B cell (primary cell): ENCODE measurements at regions not wholly inside any gene's neighbourhood (a gene's known extent, or its start where the extent isn't known, plus 50 kb on each side); places are given as distances from the start of the nearest gene placed in this dataset.
"Not testable (repeated sequence)": the region's sequence is repeated elsewhere in the genome, so short reads cannot be mapped to it uniquely, and the experiment has no call there.

Source experiments
- ATAC-seq: fragments of 200-7000 bp; cut with Tn5 transposase; one replicate; pipeline ENCODE4 v1.10.0; 2021; ENCODE audit warnings: low read depth, mild to moderate bottlenecking, moderate number of reproducible peaks, moderate library complexity
- CTCF ChIA-PET: fragments of 350-600 bp; sonication (Branson Sonifier 250); formaldehyde crosslinking; loops from one replicate; lab custom pipeline; 2021; ENCODE audit warnings: antibody characterized with exemption, inconsistent platforms; lab: Charles Lee
- POLR2A ChIA-PET: fragments of 350-600 bp; sonication (Branson Sonifier 250); formaldehyde crosslinking; loops from one replicate; lab custom pipeline; 2021; ENCODE audit warnings: antibody characterized with exemption; lab: Charles Lee
- DNase-seq: peaks from one replicate; pipeline ENCODE4 v3.0.0; 2013
- H2AFZ ChIP-seq: 2 replicates; pipeline ENCODE4 v1.6.1; 2012; ENCODE audit warnings: mild to moderate bottlenecking, low read depth, low read length; ENCODE audit not compliant: insufficient read depth, poor library complexity, severe bottlenecking
- H3K27ac ChIP-seq, 2 donors: 1 replicate in 1 of 2; 2 replicates in 1 of 2; pipeline ENCODE4 v1.5.1; 2012 to 2013; ENCODE audit warnings: low read length in 2 of 2, mild to moderate bottlenecking in 2 of 2, moderate library complexity in 1 of 2
- H3K27me3 ChIP-seq, 4 experiments: fragments of 200-600 bp in 1 of 4; sonication (generic) in 1 of 4; replicated peaks in 1 of 4; 1 replicate in 2 of 4; 2 replicates in 2 of 4; pipeline versions ENCODE4 v1.6.1 to v1.7.0; 2013 to 2016; ENCODE audit warnings: low read length in 3 of 4, mild to moderate bottlenecking in 2 of 4, mixed read lengths in 1 of 4, moderate library complexity in 1 of 4; ENCODE audit not compliant: insufficient read depth in 4 of 4, control insufficient read depth in 3 of 4; ENCODE audit errors: control extremely low read depth in 1 of 4
- H3K36me3 ChIP-seq, 2 experiments: replicated peaks in 1 of 2; 1 replicate in 1 of 2; 2 replicates in 1 of 2; pipeline versions ENCODE4 v1.6.1 to v1.7.1; 2013; ENCODE audit warnings: low read length in 1 of 2; ENCODE audit not compliant: insufficient read depth in 2 of 2, control insufficient read depth in 1 of 2; ENCODE audit errors: control extremely low read depth in 1 of 2, extremely low read depth in 1 of 2
- H3K4me1 ChIP-seq, 2 donors: fragments of 200-600 bp in 1 of 2; sonication (generic) in 1 of 2; 1 replicate in 1 of 2; 2 replicates in 1 of 2; pipeline versions ENCODE4 v1.5.1 to v1.6.1; 2013 to 2017; ENCODE audit warnings: low read length in 2 of 2; ENCODE audit not compliant: control insufficient read depth in 2 of 2, insufficient read depth in 2 of 2
- H3K4me2 ChIP-seq: replicated peaks from 2 replicates; pipeline ENCODE3; 2012; ENCODE audit warnings: mild to moderate bottlenecking, low read depth, low read length; ENCODE audit not compliant: poor library complexity, severe bottlenecking
- H3K4me3 ChIP-seq, 5 experiments: fragments of 200-600 bp in 1 of 5; sonication (generic) in 1 of 5; 1 replicate in 3 of 5; 2 replicates in 2 of 5; pipeline versions ENCODE4 v1.5.1 to v1.7.0; 2011 to 2016; ENCODE audit warnings: low read length in 4 of 5, mild to moderate bottlenecking in 4 of 5, low read depth in 2 of 5, control low read depth in 1 of 5, moderate library complexity in 1 of 5; ENCODE audit not compliant: insufficient read depth in 1 of 5; ENCODE audit errors: control extremely low read depth in 1 of 5, extremely low read depth in 1 of 5
- H3K79me2 ChIP-seq: fragments of 200-600 bp; sonication (generic); one replicate; pipeline ENCODE4 v1.6.0; 2016; ENCODE audit warnings: low read length; ENCODE audit not compliant: control insufficient read depth, insufficient read depth
- H3K9ac ChIP-seq: fragments of 200-600 bp; sonication (generic); 2 replicates; pipeline ENCODE4 v1.6.1; 2017; ENCODE audit warnings: mild to moderate bottlenecking, low read length, moderate library complexity
- H3K9me3 ChIP-seq, 3 donors: one replicate each; pipeline versions ENCODE4 v1.6.1 to v1.7.1; 2013; ENCODE audit warnings: low read length in 2 of 3; ENCODE audit not compliant: control insufficient read depth in 2 of 3, insufficient read depth in 1 of 3; ENCODE audit errors: control extremely low read depth in 1 of 3
- H4K20me1 ChIP-seq: 2 replicates; pipeline ENCODE4 v1.6.0; 2012; ENCODE audit warnings: mild to moderate bottlenecking, low read length; ENCODE audit not compliant: insufficient read depth, control insufficient read depth, poor library complexity, severe bottlenecking
- H3K27ac Mint-ChIP-seq: one replicate; pipeline ENCODE4 v1.8.0; 2021; ENCODE audit warnings: mixed read lengths
- H3K27me3 Mint-ChIP-seq: one replicate; pipeline ENCODE4 v1.8.0; 2021; ENCODE audit warnings: mixed read lengths
- H3K4me1 Mint-ChIP-seq: one replicate; pipeline ENCODE4 v1.8.0; 2021; ENCODE audit warnings: mixed read lengths
- H3K4me3 Mint-ChIP-seq: one replicate; pipeline ENCODE4 v1.8.0; 2021; ENCODE audit warnings: mixed read lengths
- H3K9me3 Mint-ChIP-seq: one replicate; pipeline ENCODE4 v1.8.0; 2022; ENCODE audit warnings: mixed read lengths; ENCODE audit not compliant: insufficient read depth
- CTCF ChIP-seq: fragments of 200-600 bp; IDR thresholded peaks from one replicate; pipeline ENCODE4 v1.8.0; 2022; ENCODE audit warnings: antibody characterized with exemption, mild to moderate bottlenecking
- EZH2 ChIP-seq: IDR thresholded peaks from 2 replicates; pipeline ENCODE4 v1.6.1; 2012; ENCODE audit warnings: borderline replicate concordance, low read depth, mild to moderate bottlenecking, moderate library complexity, low read length; ENCODE audit not compliant: insufficient read depth, poor library complexity, severe bottlenecking
- WGBS: methylation state at CpG from one replicate; pipeline ENCODE4 v1.1.5; 2013; ENCODE audit warnings: missing lambda C conversion rate; ENCODE audit not compliant: insufficient coverage; 5-methylcytosine and 5-hydroxymethylcytosine counted together
- intact Hi-C: fragments of 100-400 bp; cut with micrococcal nuclease; formaldehyde crosslinking; loops from one replicate; pipeline ENCODE4 v1.10.0; 2022

GRCh38 chr5:147113967-147114366 lies 120.9 kb upstream of the STK32A start:
- H3K9ac ChIP-seq: no peak overlapping the region
- no peak for TF ChIP-seq CTCF
- TF ChIP-seq EZH2: no peak
- H3K9me3 ChIP-seq: no peaks in the 10 kb centered on the region
- H3K79me2 ChIP-seq: no peaks in the 10 kb centered on the region
- no peak overlapping the region for H3K4me3 Mint-ChIP-seq
- intact Hi-C loops: no loop called here
- H3K27me3 Mint-ChIP-seq: no peaks in the 10 kb centered on the region
- no peaks in the 10 kb centered on the region for H3K27me3 ChIP-seq
- ChIA-PET CTCF (no interaction called here), POLR2A (no interaction called here)
- no peaks in the 10 kb centered on the region for H4K20me1 ChIP-seq
- H3K4me2 ChIP-seq: no peak overlapping the region
- no peak overlapping the region for H3K4me3 ChIP-seq
- no peak overlapping the region for H2AFZ ChIP-seq
- no peak overlapping the region for H3K27ac Mint-ChIP-seq
- no peak for ATAC-seq
- H3K4me1 ChIP-seq: no peaks in the 10 kb centered on the region
- H3K4me1 Mint-ChIP-seq: no peaks in the 10 kb centered on the region
- WGBS: no CpG with 5 or more reads among the region's 2 CpGs
- no peaks in the 10 kb centered on the region for H3K36me3 ChIP-seq
- DNase-seq: no peak
- no peak overlapping the region for H3K27ac ChIP-seq
- H3K9me3 Mint-ChIP-seq: no peaks in the 10 kb centered on the region

- H3K4me3 Mint-ChIP-seq, H3K27ac Mint-ChIP-seq, H2AFZ ChIP-seq, H3K4me3 ChIP-seq, H3K79me2 ChIP-seq, H3K36me3 ChIP-seq, H3K9me3 ChIP-seq, H3K4me1 ChIP-seq, H3K27me3 Mint-ChIP-seq, CTCF ChIA-PET, H3K9me3 Mint-ChIP-seq, H3K4me2 ChIP-seq, H3K27ac ChIP-seq, H3K27me3 ChIP-seq, DNase-seq, intact Hi-C loops, H4K20me1 ChIP-seq, POLR2A ChIA-PET, ATAC-seq, H3K9ac ChIP-seq, H3K4me1 Mint-ChIP-seq: not testable (repeated sequence)
Observed at GRCh38 chr5:147139759-147140158, 95.1 kb upstream of the STK32A start.
